GM13977 (cell line): ENCODE measurements at regions not wholly inside any gene's neighbourhood (a gene's known extent, or its start where the extent isn't known, plus 50 kb on each side); places are given as distances from the start of the nearest gene placed in this dataset.

Source experiments
- DNase-seq: peaks from one replicate; pipeline ENCODE4 v3.0.0; 2012; ENCODE audit warnings: low spot score
- CTCF ChIP-seq: IDR thresholded peaks from 2 replicates; pipeline ENCODE4 v1.5.1; 2012; ENCODE audit warnings: mild to moderate bottlenecking, control low read depth; ENCODE audit not compliant: insufficient read depth; ENCODE audit errors: extremely low read depth, missing control alignments
- in situ Hi-C: fragments of 300-500 bp; cut with MboI; formaldehyde crosslinking; loops from one replicate; pipeline ENCODE4 v1.12.0; 2022; ENCODE audit warnings: low sequenced_read_pairs, low pct_unique_long_range_greater_than_20kb, mixed read lengths, inconsistent platforms; ENCODE audit not compliant: unreplicated experiment

GRCh38 chr5:118778941-118779340, 209.4 kb downstream of the DTWD2 start:
- DNase-seq, result no peak
- no peak for TF ChIP-seq CTCF
- in situ Hi-C loops, result no loop called here

- TF ChIP-seq CTCF, result no peak
- in situ Hi-C loops, result no loop called here
- DNase-seq, result no peak
Measured at GRCh38 chr5:118777189-118777736, 211.1 kb downstream of the DTWD2 start.

- no peak for TF ChIP-seq CTCF
- peak; percentile 7 for DNase-seq
- in situ Hi-C loops, result no loop called here
Measured at GRCh38 chr5:118776755-118777154, 211.6 kb downstream of the DTWD2 start.

- DNase-seq, result no peak
- no peak for TF ChIP-seq CTCF
- in situ Hi-C loops, result no loop called here
Measured at GRCh38 chr5:118775790-118776499, 212.4 kb downstream of the DTWD2 start.

GRCh38 chr5:118768607-118769175, 219.7 kb downstream of the DTWD2 start:
- in situ Hi-C loops, result no loop called here

GRCh38 chr5:118762291-118762690, 226.1 kb downstream of the DTWD2 start:
- DNase-seq, result no peak
- in situ Hi-C loops, result no loop called here
- TF ChIP-seq CTCF, result no peak

More at GRCh38 chr5:118768607-118769175, 219.7 kb downstream of the DTWD2 start:
- TF ChIP-seq CTCF, result no peak
- no peak for DNase-seq
